GM13976 (cell line): ENCODE measurements at regions not wholly inside any gene's neighbourhood (a gene's known extent, or its start where the extent isn't known, plus 50 kb on each side); places are given as distances from the start of the nearest gene placed in this dataset.

Experiments
- DNase-seq: peaks from one replicate; pipeline ENCODE4 v3.0.0; 2012; ENCODE audit warnings: low spot score
- CTCF ChIP-seq: IDR thresholded peaks from 2 replicates; pipeline ENCODE4 v1.5.1; 2012; ENCODE audit warnings: borderline replicate concordance, mild to moderate bottlenecking; ENCODE audit not compliant: insufficient read depth; ENCODE audit errors: extremely low read depth, missing control alignments, control extremely low read depth
- in situ Hi-C: fragments of 300-500 bp; cut with MboI; formaldehyde crosslinking; loops from one replicate; pipeline ENCODE4 v1.12.0; 2022; ENCODE audit warnings: low sequenced_read_pairs, mixed read lengths, inconsistent platforms; ENCODE audit not compliant: unreplicated experiment

DNA sequence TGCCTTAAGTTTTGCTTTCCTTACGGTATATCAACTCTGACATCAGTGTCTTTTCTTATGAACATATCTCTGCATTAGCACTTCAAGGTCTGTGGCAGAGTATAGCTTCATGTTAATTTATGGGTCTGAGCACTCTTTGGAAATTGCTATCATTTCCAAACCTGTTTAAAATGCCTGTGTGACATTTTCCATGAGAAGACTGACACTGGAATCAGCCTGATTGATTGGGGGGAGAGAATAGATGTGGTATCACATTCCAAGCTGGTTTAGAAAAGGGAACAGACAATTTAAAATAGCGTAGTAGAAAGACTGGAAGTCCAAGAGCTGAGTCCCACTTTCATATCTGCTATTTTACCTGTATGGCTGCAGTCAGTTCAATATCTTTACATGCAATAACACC lies 272.1 kb upstream of the CDH10 start:
- DNase-seq = no peak
- in situ Hi-C loops = no loop called here
- TF ChIP-seq CTCF = no peak

- in situ Hi-C loops = no loop called here
- no peak for TF ChIP-seq CTCF
- no peak for DNase-seq
These were observed 264.4 kb upstream of the CDH10 start for GRCh38 chr5:24909210-24909609.

GRCh38 chr5:24906689-24907088 lies 261.9 kb upstream of the CDH10 start:
- in situ Hi-C loops = no loop called here
- TF ChIP-seq CTCF = no peak
- no peak for DNase-seq

DNA sequence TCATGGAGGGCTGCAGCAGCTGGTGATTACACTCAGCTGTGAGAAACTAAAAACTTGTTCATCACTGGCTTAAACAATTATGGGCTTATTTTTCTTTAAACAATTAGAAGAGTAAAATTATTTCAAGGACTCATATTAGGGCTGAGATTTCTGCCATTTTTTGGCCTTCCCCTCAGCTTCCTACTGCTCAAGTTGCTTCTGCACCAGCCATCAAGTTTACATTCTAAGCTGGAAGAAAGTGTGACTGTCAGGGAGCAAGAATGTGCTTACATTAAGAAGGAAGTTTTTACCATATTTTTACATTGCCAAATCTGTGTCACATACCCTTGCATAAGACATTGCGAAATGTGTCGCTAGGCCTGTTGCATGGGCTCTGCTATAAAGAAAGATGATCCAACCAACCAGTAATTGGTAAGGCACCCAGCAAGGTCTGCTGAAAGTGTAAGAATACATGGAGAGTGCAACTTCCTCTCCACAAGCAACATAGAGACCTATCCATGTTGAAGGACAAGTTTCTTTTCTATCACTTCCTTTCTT lies 260.3 kb upstream of the CDH10 start:
- in situ Hi-C loops = no loop called here
- DNase-seq = no peak
- no peak for TF ChIP-seq CTCF

DNA sequence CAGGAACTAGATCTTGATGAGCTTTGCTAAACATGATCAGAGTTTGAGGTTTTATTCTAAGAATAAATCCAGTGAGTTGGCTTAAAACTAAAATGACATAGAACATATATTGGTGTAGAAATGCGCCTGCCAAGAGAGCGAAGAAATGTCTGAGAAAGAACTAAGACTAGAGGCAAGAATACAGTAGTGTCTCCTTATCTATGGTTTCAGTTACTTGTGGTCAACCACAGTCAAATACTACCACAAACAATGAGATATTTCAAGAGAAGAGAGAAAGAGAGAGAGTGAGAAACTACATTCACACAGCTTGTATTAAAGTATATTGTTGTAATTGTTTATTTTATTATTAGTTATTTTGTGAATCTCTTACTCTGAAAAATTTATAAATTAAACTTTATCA lies 254.4 kb upstream of the CDH10 start:
- no peak for TF ChIP-seq CTCF
- DNase-seq = no peak
- in situ Hi-C loops = no loop called here

DNA sequence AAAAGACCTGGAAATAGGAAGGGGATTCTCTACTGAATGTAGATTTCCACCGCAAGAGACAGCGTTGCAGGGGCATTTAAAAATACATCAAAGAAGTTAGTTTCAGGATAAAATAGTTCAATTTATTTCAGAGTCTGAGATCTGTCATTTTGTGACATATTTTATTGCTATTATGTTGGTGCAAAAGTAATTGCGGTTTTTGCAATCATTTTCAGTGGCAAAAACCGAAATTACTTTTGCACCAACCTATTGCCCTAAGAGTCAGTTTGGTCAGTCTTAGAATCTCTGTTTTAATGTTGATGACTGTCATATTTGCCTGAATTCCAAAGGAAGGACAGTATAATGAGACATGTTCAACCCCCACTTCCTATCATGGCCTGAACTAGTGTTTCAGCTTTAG lies 219.5 kb upstream of the CDH10 start:
- no peak for TF ChIP-seq CTCF
- in situ Hi-C loops = no loop called here

GRCh38 chr5:24862117-24862516 lies 217.3 kb upstream of the CDH10 start:
- in situ Hi-C loops = no loop called here
- no peak for DNase-seq
- TF ChIP-seq CTCF = no peak

More for the DNA sequence above, 219.5 kb upstream of the CDH10 start:
- DNase-seq = no peak
